Hepatocyte (in vitro differentiated cells): ENCODE measurements at regions not wholly inside any gene's neighbourhood (a gene's known extent, or its start where the extent isn't known, plus 50 kb on each side); places are given as distances from the start of the nearest gene placed in this dataset.
A peak's percentile ranks its signal among the peaks of the same experiment; 100 is the strongest.

Source experiments
- DNase-seq: peaks from one replicate; pipeline ENCODE4 v3.0.0-alpha.2; 2016; ENCODE audit warnings: low spot score
- H2AFZ ChIP-seq: fragments of 200-600 bp; sonication (generic); 2 replicates; pipeline ENCODE4 v1.6.0; 2016; ENCODE audit warnings: antibody characterized with exemption, mild to moderate bottlenecking
- H3K27ac ChIP-seq: fragments of 200-600 bp; sonication (generic); 2 replicates; pipeline ENCODE4 v1.5.1; 2016; ENCODE audit warnings: mild to moderate bottlenecking
- H3K27me3 ChIP-seq: fragments of 200-600 bp; sonication (generic); 2 replicates; pipeline ENCODE4 v1.6.1; 2016
- H3K36me3 ChIP-seq: fragments of 200-600 bp; sonication (generic); replicated peaks from 2 replicates; pipeline ENCODE4 v1.5.1; 2016; ENCODE audit warnings: low read depth; ENCODE audit not compliant: insufficient read depth
- H3K4me1 ChIP-seq: fragments of 200-600 bp; sonication (generic); 2 replicates; pipeline ENCODE4 v1.5.1; 2016; ENCODE audit warnings: mild to moderate bottlenecking, moderate library complexity; ENCODE audit not compliant: insufficient read depth
- H3K4me2 ChIP-seq: fragments of 200-600 bp; sonication (generic); 2 replicates; pipeline ENCODE4 v1.6.0; 2016
- H3K4me3 ChIP-seq: fragments of 200-600 bp; sonication (generic); 2 replicates; pipeline ENCODE4 v1.5.1; 2016; ENCODE audit warnings: mild to moderate bottlenecking
- H3K79me2 ChIP-seq: fragments of 200-600 bp; sonication (generic); 2 replicates; pipeline ENCODE4 v1.6.0; 2017; ENCODE audit warnings: mild to moderate bottlenecking
- H3K9me2 ChIP-seq: fragments of 200-600 bp; sonication (generic); replicated peaks from 2 replicates; pipeline ENCODE4 v1.6.0; 2017; ENCODE audit warnings: mild to moderate bottlenecking; ENCODE audit not compliant: insufficient read depth
- H3K9me3 ChIP-seq: fragments of 200-600 bp; sonication (generic); 2 replicates; pipeline ENCODE4 v1.5.1; 2016; ENCODE audit warnings: low read depth, mild to moderate bottlenecking
- H4K20me1 ChIP-seq: fragments of 200-600 bp; sonication (generic); 2 replicates; pipeline ENCODE4 v1.6.0; 2016; ENCODE audit warnings: mild to moderate bottlenecking; ENCODE audit not compliant: insufficient read depth, poor library complexity, severe bottlenecking
- EZH2 ChIP-seq: fragments of 200-600 bp; sonication (generic); IDR thresholded peaks from 2 replicates; pipeline ENCODE4 v1.6.1; 2016; ENCODE audit warnings: antibody characterized with exemption, mild to moderate bottlenecking, borderline replicate concordance
- EZH2phosphoT487 ChIP-seq: fragments of 200-600 bp; sonication (generic); IDR thresholded peaks from one replicate; pipeline ENCODE4 v1.6.1; 2018; ENCODE audit warnings: antibody characterized with exemption, mild to moderate bottlenecking, low read depth, moderate library complexity; ENCODE audit not compliant: unreplicated experiment, severe bottlenecking
- WGBS: methylation state at CpG from one replicate; pipeline ENCODE4 v1.1.6; 2016; ENCODE audit warnings: low lambda C conversion rate; ENCODE audit errors: missing lambda C conversion rate; 5-methylcytosine and 5-hydroxymethylcytosine counted together
- TF ChIP-seq, protein P1 (sequence below): fragments of 200-600 bp; sonication (generic); IDR thresholded peaks from 2 replicates; pipeline ENCODE4 v1.5.1; 2016; ENCODE audit warnings: antibody characterized with exemption, mild to moderate bottlenecking; ENCODE audit not compliant: poor library complexity

DNA sequence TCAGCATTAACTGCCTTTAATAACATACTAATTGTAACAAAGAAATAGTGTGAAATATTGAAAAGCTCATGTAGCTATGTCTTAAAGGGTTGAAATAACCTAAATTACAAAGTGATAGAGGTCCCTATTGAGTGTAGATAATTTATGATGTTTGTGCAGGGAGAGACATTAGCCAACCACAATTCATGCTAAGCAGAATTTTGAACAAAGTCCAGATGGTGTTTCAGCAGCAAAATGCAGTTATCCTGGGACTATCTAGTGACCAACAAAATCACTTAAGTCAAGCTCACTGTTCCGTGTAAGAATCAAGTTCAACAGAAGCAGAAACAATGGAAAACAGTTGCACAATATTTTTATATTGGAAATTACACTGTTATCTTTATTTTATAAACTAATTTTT, 218.5 kb downstream of the SIM1 start:
- Histone ChIP-seq H3K9me3 (no peaks in the 10 kb centered on the region), H3K79me2 (no peaks in the 10 kb centered on the region), H3K4me1 (peaks cover 10% of the 10 kb centered on the region), H2AFZ (no peak overlapping the region), H4K20me1 (no peaks in the 10 kb centered on the region), H3K36me3 (no peaks in the 10 kb centered on the region), H3K4me2 (peak overlapping the region; percentile 1), H3K27ac (no peak overlapping the region), H3K9me2 (no peaks in the 10 kb centered on the region), H3K27me3 (no peaks in the 10 kb centered on the region), H3K4me3 (no peak overlapping the region)
- WGBS: 39% methylated on average over 1 of the region's 1 CpG
- TF ChIP-seq EZH2: no peak
- TF ChIP-seq EZH2phosphoT487: no peak
- TF ChIP-seq, protein P1, sequence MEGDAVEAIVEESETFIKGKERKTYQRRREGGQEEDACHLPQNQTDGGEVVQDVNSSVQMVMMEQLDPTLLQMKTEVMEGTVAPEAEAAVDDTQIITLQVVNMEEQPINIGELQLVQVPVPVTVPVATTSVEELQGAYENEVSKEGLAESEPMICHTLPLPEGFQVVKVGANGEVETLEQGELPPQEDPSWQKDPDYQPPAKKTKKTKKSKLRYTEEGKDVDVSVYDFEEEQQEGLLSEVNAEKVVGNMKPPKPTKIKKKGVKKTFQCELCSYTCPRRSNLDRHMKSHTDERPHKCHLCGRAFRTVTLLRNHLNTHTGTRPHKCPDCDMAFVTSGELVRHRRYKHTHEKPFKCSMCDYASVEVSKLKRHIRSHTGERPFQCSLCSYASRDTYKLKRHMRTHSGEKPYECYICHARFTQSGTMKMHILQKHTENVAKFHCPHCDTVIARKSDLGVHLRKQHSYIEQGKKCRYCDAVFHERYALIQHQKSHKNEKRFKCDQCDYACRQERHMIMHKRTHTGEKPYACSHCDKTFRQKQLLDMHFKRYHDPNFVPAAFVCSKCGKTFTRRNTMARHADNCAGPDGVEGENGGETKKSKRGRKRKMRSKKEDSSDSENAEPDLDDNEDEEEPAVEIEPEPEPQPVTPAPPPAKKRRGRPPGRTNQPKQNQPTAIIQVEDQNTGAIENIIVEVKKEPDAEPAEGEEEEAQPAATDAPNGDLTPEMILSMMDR: no peak
- DNase-seq: no peak

- Histone ChIP-seq H3K4me1 (peaks cover 2% of the 10 kb centered on the region), H3K27me3 (no peaks in the 10 kb centered on the region), H4K20me1 (no peaks in the 10 kb centered on the region), H2AFZ (no peak overlapping the region), H3K9me2 (no peaks in the 10 kb centered on the region), H3K27ac (no peak overlapping the region), H3K36me3 (no peaks in the 10 kb centered on the region), H3K9me3 (no peaks in the 10 kb centered on the region), H3K79me2 (no peaks in the 10 kb centered on the region), H3K4me2 (no peak overlapping the region), H3K4me3 (no peak overlapping the region)
- no peak for DNase-seq
- TF ChIP-seq EZH2phosphoT487: no peak
- TF ChIP-seq, protein P1: no peak
- TF ChIP-seq EZH2: no peak
These were observed 223.9 kb downstream of the SIM1 start for GRCh38 chr6:100240798-100241197.

GRCh38 chr6:100237821-100238220, 226.9 kb downstream of the SIM1 start:
- Histone ChIP-seq H3K27me3 (no peaks in the 10 kb centered on the region), H4K20me1 (no peaks in the 10 kb centered on the region), H3K9me3 (no peaks in the 10 kb centered on the region), H3K27ac (no peak overlapping the region), H3K4me2 (no peak overlapping the region), H3K4me1 (peaks cover 13% of the 10 kb centered on the region), H3K36me3 (no peaks in the 10 kb centered on the region), H3K79me2 (no peaks in the 10 kb centered on the region), H3K4me3 (no peak overlapping the region), H3K9me2 (no peaks in the 10 kb centered on the region), H2AFZ (no peak overlapping the region)
- TF ChIP-seq, protein P1: no peak
- TF ChIP-seq EZH2phosphoT487: no peak
- TF ChIP-seq EZH2: no peak
- DNase-seq: no peak
- 73% methylated on average over 2 of the region's 2 CpGs for WGBS

- H4K20me1 ChIP-seq: no peaks in the 10 kb centered on the region
These were observed 228.3 kb downstream of the SIM1 start for GRCh38 chr6:100236389-100236788.

More at GRCh38 chr6:100236389-100236788, 228.3 kb downstream of the SIM1 start:
- Histone ChIP-seq H3K27me3 (no peaks in the 10 kb centered on the region), H3K9me2 (no peaks in the 10 kb centered on the region), H3K79me2 (no peaks in the 10 kb centered on the region), H2AFZ (no peak overlapping the region), H3K27ac (no peak overlapping the region), H3K9me3 (no peaks in the 10 kb centered on the region), H3K4me3 (no peak overlapping the region), H3K4me2 (no peak overlapping the region), H3K36me3 (no peaks in the 10 kb centered on the region), H3K4me1 (peaks cover 19% of the 10 kb centered on the region)
- no peak for TF ChIP-seq EZH2
- TF ChIP-seq EZH2phosphoT487: no peak
- TF ChIP-seq, protein P1: no peak
- no peak for DNase-seq
- 93% methylated on average over 2 of the region's 2 CpGs for WGBS
